GM23248 (cell line): ENCODE measurements at regions not wholly inside any gene's neighbourhood (a gene's known extent, or its start where the extent isn't known, plus 50 kb on each side); places are given as distances from the start of the nearest gene placed in this dataset.

ENCODE experiments used
- EZH2 ChIP-seq: fragments of 200-600 bp; sonication (generic); IDR thresholded peaks from 2 replicates; pipeline ENCODE4 v1.6.1; 2018; ENCODE audit warnings: antibody characterized with exemption, mild to moderate bottlenecking; ENCODE audit not compliant: insufficient read depth, poor library complexity, severe bottlenecking
- EZH2phosphoT487 ChIP-seq: fragments of 200-600 bp; sonication (generic); IDR thresholded peaks from 2 replicates; pipeline ENCODE4 v1.6.1; 2018; ENCODE audit warnings: antibody characterized with exemption, moderate library complexity, mild to moderate bottlenecking, low read depth; ENCODE audit not compliant: insufficient read depth

- no peak for TF ChIP-seq EZH2
- TF ChIP-seq EZH2phosphoT487 = no peak
Observed at GRCh38 chr1:223478606-223479005, 85.4 kb downstream of the CCDC185 start.
